ENCODE measurements at regions not wholly inside any gene's neighbourhood (a gene's known extent, or its start where the extent isn't known, plus 50 kb on each side); places are given as distances from the start of the nearest gene placed in this dataset.

- TF ChIP-seq, protein P1, sequence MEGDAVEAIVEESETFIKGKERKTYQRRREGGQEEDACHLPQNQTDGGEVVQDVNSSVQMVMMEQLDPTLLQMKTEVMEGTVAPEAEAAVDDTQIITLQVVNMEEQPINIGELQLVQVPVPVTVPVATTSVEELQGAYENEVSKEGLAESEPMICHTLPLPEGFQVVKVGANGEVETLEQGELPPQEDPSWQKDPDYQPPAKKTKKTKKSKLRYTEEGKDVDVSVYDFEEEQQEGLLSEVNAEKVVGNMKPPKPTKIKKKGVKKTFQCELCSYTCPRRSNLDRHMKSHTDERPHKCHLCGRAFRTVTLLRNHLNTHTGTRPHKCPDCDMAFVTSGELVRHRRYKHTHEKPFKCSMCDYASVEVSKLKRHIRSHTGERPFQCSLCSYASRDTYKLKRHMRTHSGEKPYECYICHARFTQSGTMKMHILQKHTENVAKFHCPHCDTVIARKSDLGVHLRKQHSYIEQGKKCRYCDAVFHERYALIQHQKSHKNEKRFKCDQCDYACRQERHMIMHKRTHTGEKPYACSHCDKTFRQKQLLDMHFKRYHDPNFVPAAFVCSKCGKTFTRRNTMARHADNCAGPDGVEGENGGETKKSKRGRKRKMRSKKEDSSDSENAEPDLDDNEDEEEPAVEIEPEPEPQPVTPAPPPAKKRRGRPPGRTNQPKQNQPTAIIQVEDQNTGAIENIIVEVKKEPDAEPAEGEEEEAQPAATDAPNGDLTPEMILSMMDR (IDR thresholded peaks at IDR 0.05; ENCODE audit: low read depth, low read length) = no peak
- no peak for TF ChIP-seq POLR2A (IDR thresholded peaks at IDR 0.05; ENCODE audit: extremely low read depth, insufficient read length)
Measured at GRCh38 chr5:28809811-28810750, 1771.7 kb upstream of the CDH9 start.
